KMS-11 (cell line): ENCODE measurements at regions not wholly inside any gene's neighbourhood (a gene's known extent, or its start where the extent isn't known, plus 50 kb on each side); places are given as distances from the start of the nearest gene placed in this dataset.
"Not testable (repeated sequence)": the region's sequence is repeated elsewhere in the genome, so short reads cannot be mapped to it uniquely, and the experiment has no call there.

Experiments
- H2AFZ ChIP-seq: fragments of 200-600 bp; sonication (generic); 2 replicates; pipeline ENCODE4 v1.6.1; 2016; ENCODE audit warnings: antibody characterized with exemption, mixed run types, low read depth
- H3K27ac ChIP-seq: fragments of 200-600 bp; sonication (generic); 2 replicates; pipeline ENCODE4 v1.6.1; 2016; ENCODE audit warnings: mild to moderate bottlenecking, mixed run types
- H3K27me3 ChIP-seq: fragments of 200-600 bp; sonication (generic); 2 replicates; pipeline ENCODE4 v1.6.1; 2017; ENCODE audit warnings: mild to moderate bottlenecking, low read depth, mixed run types, moderate library complexity; ENCODE audit not compliant: insufficient read depth
- H3K36me3 ChIP-seq: fragments of 200-600 bp; sonication (generic); 2 replicates; pipeline ENCODE4 v1.6.1; 2017; ENCODE audit warnings: mild to moderate bottlenecking, mixed run types; ENCODE audit not compliant: insufficient read depth
- H3K4me1 ChIP-seq: fragments of 200-600 bp; sonication (generic); 2 replicates; pipeline ENCODE4 v1.6.1; 2016; ENCODE audit warnings: mild to moderate bottlenecking, low read depth, mixed run types; ENCODE audit not compliant: poor library complexity, severe bottlenecking
- H3K4me2 ChIP-seq: fragments of 200-600 bp; sonication (generic); 2 replicates; pipeline ENCODE4 v1.7.0; 2016; ENCODE audit warnings: mild to moderate bottlenecking, mixed run types
- H3K4me3 ChIP-seq: fragments of 200-600 bp; sonication (generic); IDR thresholded peaks from 2 replicates; pipeline ENCODE4 v1.6.1; 2017; ENCODE audit warnings: low read depth, low read length, mixed read lengths; ENCODE audit not compliant: insufficient read depth
- H3K79me2 ChIP-seq: fragments of 200-600 bp; sonication (generic); 2 replicates; pipeline ENCODE4 v1.6.1; 2016; ENCODE audit warnings: low read depth, mixed run types; ENCODE audit not compliant: insufficient read depth
- H3K9ac ChIP-seq: fragments of 200-600 bp; sonication (generic); 2 replicates; pipeline ENCODE4 v1.6.1; 2016; ENCODE audit warnings: mild to moderate bottlenecking, mixed run types
- H4K20me1 ChIP-seq: fragments of 200-600 bp; sonication (generic); 2 replicates; pipeline ENCODE4 v1.6.1; 2016; ENCODE audit warnings: mild to moderate bottlenecking, mixed run types; ENCODE audit not compliant: insufficient read depth
- TF ChIP-seq, protein P1 (sequence below): fragments of 200-600 bp; sonication (generic); conservative IDR thresholded peaks from 2 replicates; pipeline ENCODE4 v1.6.1; 2017; ENCODE audit warnings: low read depth, mild to moderate bottlenecking, antibody characterized with exemption, low read length, moderate library complexity, mixed read lengths

GRCh38 chr1:157371221-157371620 is 181.1 kb downstream of the FCRL5 start:
- Histone ChIP-seq H3K79me2 (no peaks in the 10 kb centered on the region), H3K9ac (no peak overlapping the region), H3K4me3 (peak overlapping the region; percentile 43), H3K4me1 (peaks cover 62% of the 10 kb centered on the region), H3K27ac (peak overlapping the region; percentile 43), H4K20me1 (no peaks in the 10 kb centered on the region), H3K4me2 (peak overlapping the region; percentile 55), H2AFZ (peak overlapping the region; percentile 24; the same call in 1 of the 2 replicates), H3K36me3 (no peaks in the 10 kb centered on the region), H3K27me3 (no peaks in the 10 kb centered on the region)
- TF ChIP-seq, protein P1, sequence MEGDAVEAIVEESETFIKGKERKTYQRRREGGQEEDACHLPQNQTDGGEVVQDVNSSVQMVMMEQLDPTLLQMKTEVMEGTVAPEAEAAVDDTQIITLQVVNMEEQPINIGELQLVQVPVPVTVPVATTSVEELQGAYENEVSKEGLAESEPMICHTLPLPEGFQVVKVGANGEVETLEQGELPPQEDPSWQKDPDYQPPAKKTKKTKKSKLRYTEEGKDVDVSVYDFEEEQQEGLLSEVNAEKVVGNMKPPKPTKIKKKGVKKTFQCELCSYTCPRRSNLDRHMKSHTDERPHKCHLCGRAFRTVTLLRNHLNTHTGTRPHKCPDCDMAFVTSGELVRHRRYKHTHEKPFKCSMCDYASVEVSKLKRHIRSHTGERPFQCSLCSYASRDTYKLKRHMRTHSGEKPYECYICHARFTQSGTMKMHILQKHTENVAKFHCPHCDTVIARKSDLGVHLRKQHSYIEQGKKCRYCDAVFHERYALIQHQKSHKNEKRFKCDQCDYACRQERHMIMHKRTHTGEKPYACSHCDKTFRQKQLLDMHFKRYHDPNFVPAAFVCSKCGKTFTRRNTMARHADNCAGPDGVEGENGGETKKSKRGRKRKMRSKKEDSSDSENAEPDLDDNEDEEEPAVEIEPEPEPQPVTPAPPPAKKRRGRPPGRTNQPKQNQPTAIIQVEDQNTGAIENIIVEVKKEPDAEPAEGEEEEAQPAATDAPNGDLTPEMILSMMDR, result no peak

DNA sequence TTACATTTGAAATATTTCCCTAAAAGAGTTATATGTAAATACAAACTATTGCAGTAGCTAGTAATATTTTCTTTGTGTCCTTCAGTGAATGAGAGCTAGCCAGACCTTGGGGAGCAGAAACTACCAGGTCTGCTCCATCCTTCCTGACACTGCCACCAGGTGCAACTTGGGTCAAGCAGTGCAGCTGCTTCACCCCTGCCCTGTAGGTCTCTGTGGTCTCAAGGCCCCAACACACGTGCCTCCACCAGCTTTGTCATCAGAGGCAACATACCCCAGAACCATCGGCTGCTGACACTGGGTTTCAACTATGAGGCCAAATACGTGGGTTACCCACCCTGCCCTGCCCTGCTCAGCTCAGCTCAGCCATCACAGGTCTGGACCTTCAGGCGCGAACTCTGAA is 181.6 kb downstream of the FCRL5 start:
- Histone ChIP-seq H3K4me1 (peaks cover 64% of the 10 kb centered on the region), H3K9ac (no peak overlapping the region), H2AFZ (peak overlapping the region; percentile 24; the same call in 1 of the 2 replicates), H4K20me1 (no peaks in the 10 kb centered on the region), H3K4me2 (peak overlapping the region; percentile 55), H3K36me3 (no peaks in the 10 kb centered on the region), H3K27me3 (no peaks in the 10 kb centered on the region), H3K4me3 (no peak overlapping the region), H3K27ac (peak overlapping the region; percentile 43), H3K79me2 (no peaks in the 10 kb centered on the region)
- TF ChIP-seq, protein P1, result no peak

DNA sequence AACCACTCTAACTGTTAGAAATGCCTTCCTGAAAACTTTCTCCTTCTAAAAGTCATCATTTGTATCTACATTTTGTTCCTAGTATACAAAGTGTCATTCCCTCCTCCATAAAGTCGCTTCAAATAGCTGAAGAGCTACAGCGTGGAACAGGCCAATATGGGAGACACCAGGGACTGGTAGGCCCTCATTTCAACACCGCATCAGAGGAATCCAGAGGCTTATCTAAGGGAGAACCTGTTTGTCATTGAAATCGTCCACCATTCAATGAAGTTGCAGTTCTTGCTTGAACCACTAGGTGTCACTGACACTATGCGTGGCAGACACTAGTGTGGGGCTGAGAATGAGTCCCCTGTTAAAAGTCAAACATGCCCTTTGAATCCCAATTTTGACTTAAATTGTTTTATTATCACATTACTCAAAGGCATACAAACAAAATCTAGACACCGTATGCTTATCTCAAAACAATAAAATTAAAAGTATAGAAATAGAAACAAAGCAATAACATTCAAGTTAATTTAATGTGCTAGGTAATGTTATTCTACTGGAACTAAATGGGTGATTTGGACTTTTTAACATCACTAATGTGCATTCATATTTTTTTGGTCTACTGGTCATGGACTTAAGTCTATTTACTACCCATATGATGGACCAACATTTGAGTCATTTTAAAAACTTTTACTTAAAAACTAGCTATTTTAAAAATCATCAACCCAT is 182.3 kb downstream of the FCRL5 start:
- H3K4me1 ChIP-seq, result peaks cover 64% of the 10 kb centered on the region
- no peak overlapping the region for H3K4me3 ChIP-seq
- H3K4me2 ChIP-seq, result peak overlapping the region; percentile 55
- H3K9ac ChIP-seq, result no peak overlapping the region
- H3K36me3 ChIP-seq, result no peaks in the 10 kb centered on the region
- TF ChIP-seq, protein P1, result peak; percentile 100
- no peaks in the 10 kb centered on the region for H3K27me3 ChIP-seq
- peak overlapping the region; percentile 43 for H3K27ac ChIP-seq
- no peaks in the 10 kb centered on the region for H4K20me1 ChIP-seq
- no peaks in the 10 kb centered on the region for H3K79me2 ChIP-seq
- H2AFZ ChIP-seq, result peak overlapping the region; percentile 38

GRCh38 chr1:157368941-157369340 is 183.4 kb downstream of the FCRL5 start:
- not testable (repeated sequence) for H3K4me3 ChIP-seq, H3K27ac ChIP-seq, H3K9ac ChIP-seq, H3K4me2 ChIP-seq, H2AFZ ChIP-seq, H3K27me3 ChIP-seq, H3K79me2 ChIP-seq, H4K20me1 ChIP-seq, H3K36me3 ChIP-seq
- peaks cover 72% of the 10 kb centered on the region for H3K4me1 ChIP-seq

GRCh38 chr1:157368363-157368762 is 184.0 kb downstream of the FCRL5 start:
- Histone ChIP-seq H3K27me3 (no peaks in the 10 kb centered on the region), H2AFZ (no peak overlapping the region), H3K4me2 (no peak overlapping the region), H3K36me3 (no peaks in the 10 kb centered on the region), H3K27ac (no peak overlapping the region), H3K9ac (no peak overlapping the region), H3K4me1 (peaks cover 75% of the 10 kb centered on the region), H3K4me3 (no peak overlapping the region), H3K79me2 (no peaks in the 10 kb centered on the region), H4K20me1 (no peaks in the 10 kb centered on the region)
- TF ChIP-seq, protein P1, result no peak
